ENCODE measurements at regions not wholly inside any gene's neighbourhood (a gene's known extent, or its start where the extent isn't known, plus 50 kb on each side); places are given as distances from the start of the nearest gene placed in this dataset.

GRCh38 chr9:81397481-81398381, 291.6 kb downstream of the TLE1 start:
- TF ChIP-seq POLR2AphosphoS5 (IDR thresholded peaks at IDR 0.05; ENCODE audit: low read depth, low read length) = no peak
- no peak for TF ChIP-seq CTCF (IDR thresholded peaks at IDR 0.05)

Data from Panc1 (cell line).